22Rv1 (cell line): ENCODE measurements at regions not wholly inside any gene's neighbourhood (a gene's known extent, or its start where the extent isn't known, plus 50 kb on each side); places are given as distances from the start of the nearest gene placed in this dataset.

Experiments used
- ZFX ChIP-seq: fragments of 450-650 bp; IDR thresholded peaks from 2 replicates; pipeline ENCODE4 v1.6.1; 2017; ENCODE audit warnings: antibody characterized with exemption, borderline replicate concordance
- TF ChIP-seq, protein P1 (sequence below): fragments of 450-650 bp; IDR thresholded peaks from 2 replicates; pipeline ENCODE4 v1.5.1; 2017; ENCODE audit warnings: mild to moderate bottlenecking

DNA sequence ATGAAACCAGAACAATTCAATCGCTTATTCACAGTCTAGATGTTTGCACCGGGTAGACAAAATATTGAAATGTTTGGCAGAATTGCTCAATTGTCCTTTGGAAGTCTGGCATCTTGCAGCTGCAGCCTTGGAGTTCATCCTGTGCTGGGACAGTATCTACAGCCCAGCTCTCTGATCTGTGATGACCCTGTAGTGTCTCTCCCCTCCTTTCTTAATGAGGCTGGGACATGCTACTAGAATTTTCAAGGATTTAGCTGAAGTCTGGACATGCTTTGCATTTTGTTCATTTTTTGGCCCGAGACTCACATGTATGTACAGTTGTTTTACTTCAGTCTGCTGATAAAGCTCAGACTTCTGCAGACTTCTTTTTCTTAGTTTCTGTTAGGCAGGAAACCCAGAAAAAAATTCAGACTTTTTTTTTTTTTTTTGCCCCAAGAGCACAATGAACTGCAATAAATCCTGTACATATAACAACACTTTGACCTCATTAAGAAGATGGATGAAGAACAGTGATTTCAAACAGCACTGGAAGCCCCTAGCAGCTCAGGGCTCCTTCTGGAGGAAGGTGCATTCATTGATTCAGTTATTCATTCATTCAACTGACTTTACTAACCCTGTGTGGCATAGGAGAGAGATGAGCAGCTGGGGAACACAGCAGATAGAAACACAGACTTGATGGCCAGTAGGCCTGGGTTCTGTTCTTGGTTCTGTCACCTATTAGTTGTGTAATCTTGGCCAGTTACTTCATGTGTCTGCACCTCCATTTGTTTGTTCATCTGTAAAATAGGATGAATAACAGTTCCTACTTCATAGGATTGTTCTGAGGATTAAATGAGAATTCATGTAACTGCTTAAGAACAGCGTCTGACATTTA, 210.0 kb downstream of the MAP2K4 start:
- TF ChIP-seq, protein P1, sequence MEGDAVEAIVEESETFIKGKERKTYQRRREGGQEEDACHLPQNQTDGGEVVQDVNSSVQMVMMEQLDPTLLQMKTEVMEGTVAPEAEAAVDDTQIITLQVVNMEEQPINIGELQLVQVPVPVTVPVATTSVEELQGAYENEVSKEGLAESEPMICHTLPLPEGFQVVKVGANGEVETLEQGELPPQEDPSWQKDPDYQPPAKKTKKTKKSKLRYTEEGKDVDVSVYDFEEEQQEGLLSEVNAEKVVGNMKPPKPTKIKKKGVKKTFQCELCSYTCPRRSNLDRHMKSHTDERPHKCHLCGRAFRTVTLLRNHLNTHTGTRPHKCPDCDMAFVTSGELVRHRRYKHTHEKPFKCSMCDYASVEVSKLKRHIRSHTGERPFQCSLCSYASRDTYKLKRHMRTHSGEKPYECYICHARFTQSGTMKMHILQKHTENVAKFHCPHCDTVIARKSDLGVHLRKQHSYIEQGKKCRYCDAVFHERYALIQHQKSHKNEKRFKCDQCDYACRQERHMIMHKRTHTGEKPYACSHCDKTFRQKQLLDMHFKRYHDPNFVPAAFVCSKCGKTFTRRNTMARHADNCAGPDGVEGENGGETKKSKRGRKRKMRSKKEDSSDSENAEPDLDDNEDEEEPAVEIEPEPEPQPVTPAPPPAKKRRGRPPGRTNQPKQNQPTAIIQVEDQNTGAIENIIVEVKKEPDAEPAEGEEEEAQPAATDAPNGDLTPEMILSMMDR, result no peak
- TF ChIP-seq ZFX, result no peak
